GM19328 (cell line): ENCODE measurements at regions not wholly inside any gene's neighbourhood (a gene's known extent, or its start where the extent isn't known, plus 50 kb on each side); places are given as distances from the start of the nearest gene placed in this dataset.

Experiments used
- ATAC-seq: cut with Tn5 transposase; IDR thresholded peaks from one replicate; pipeline ENCODE4 v1.9.1; 2021; ENCODE audit warnings: mild to moderate bottlenecking, moderate library complexity; ENCODE audit not compliant: unreplicated experiment

DNA sequence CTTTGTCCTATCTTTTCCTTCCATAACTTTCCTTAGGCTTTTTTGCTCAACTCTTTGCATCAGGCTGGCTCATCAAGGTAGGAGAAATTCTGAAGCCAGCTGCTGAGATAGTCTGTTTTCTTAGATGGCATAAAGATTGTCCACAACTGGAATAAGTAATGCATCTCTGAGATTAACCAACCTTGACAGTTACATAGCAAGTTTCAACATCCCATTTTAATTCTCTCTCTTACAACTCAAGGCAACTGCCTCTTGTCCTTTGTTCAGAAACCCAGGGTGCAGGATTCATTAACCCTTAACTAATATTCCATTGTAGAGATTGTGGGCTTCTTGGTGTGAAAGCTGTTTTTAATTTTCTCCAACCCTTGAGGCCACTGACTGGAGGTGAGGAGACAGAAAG, 239.2 kb downstream of the LACC1 start:
- no peak for ATAC-seq

DNA sequence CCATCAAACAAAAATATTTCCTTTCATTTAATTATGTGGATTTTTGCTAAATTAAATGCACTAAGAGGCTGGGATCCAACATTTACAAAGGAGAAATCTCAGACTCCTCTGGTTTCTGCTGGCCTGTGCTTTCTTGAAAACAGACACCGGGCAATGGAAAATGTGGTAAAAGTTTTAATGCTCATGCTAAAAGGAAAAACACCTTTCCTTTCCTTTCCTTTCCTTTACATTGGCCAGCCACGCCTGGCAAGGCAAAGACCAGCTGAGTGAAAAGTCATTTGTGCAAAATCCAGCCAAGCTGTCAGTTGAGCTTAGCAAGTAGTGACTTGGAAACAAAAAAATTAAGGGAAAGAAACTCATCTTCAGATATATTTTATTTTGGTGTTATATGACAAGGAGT, 240.3 kb downstream of the LACC1 start:
- ATAC-seq, result no peak

DNA sequence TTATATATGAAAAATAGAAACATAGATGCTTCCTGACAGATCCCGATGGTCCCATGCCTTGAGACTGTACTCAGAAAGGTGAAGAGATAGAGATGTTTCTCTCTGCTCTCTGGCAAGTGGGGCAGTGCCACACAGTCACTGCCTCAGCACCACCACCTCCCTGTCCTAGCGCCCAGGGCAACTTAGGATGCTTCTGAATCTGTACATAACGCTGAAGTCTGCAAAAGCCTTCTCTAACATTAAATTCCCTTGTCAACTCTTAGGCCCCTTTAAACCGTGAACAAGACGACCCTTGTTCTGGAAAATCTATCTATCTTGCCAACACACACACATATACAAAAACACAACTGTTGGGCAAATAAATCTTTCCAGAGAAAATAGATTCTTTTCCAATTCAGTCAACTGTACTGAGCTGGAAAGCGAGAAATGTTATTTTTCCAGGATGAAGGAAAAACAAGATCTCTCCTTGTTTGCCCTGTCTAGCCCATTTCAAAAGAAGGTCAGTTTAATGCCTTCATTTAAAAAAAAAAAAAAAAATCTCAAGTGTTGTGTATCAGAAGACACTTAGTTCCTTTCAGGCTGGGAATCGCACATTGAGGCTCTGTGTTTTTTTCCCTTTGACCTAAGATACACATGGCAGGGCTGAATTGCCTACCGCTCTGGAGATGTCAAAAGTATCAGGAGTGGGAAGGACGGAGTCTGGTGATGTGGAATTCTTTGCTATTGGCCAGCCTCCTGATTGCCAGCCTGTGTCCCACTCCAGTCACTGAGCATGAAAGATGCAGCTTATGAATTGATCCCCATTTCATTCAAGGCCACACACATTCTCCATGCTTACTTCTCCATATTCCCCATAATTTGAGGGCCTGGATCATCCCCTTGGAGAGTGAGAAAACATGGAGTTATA, 241.4 kb downstream of the LACC1 start:
- no peak for ATAC-seq

DNA sequence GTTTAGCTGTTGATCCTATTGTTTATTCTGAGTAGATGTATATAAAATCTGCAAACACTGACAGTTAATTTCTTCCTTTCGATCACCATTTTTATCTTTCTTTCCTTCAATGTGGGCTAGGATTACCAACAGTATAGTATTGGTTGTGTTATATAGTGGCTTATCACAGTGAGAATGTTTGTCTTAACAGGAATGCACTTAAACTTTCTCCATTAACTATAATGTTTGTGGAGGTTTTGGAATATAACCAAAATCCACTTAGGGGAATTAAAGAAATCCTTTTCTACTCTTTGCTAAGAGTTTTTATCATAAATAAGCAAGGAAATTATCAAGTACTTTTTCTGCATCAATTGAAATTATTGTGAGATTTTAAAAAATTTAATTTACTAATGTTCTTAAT, 244.6 kb downstream of the LACC1 start:
- ATAC-seq, result no peak

DNA sequence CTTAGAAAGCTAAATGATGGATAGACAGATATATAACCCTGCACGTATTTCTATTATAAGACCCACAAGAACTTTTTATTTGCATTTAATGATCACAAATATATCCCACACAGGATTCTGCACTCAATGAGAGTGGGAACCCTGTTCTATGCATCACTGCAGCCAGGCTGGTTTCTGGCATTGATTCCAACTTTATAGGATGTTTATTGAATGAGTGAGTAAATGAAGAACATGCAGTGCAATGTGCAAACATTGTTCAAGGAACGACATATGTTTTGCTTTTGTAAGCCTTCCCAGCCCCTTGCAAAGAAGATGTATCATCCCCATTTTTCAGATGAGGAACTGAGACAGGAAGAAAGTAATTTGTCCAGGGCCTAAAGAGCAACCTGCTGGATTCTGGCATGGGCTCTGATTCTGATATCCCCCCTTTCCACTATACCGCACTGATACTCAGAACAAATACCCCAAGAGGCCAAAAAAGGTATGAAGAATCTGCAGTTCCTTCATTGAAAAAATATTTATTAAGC, 246.3 kb downstream of the LACC1 start:
- no peak for ATAC-seq

DNA sequence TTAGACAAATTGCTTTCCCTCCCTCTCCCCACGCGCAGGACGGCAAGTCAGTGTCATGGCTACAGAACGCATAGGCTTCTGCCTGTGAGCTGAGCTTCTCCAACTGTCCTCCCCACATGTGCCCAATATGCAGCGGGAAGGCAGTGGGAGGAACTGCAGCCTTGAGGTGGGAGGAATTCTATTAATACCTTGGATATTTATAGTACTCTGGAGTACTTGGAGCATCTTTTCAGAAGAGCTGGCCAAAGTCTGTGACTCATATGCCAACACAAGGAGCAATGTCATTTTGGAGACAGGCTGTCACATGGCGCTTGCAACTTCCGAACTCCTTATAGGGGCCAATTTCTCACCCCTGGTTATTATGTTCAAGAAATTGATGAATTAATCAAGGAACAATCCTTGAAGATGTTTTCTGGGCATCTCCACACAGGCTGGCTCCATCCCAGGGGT, 245.0 kb upstream of the SERP2 start:
- ATAC-seq, result no peak

DNA sequence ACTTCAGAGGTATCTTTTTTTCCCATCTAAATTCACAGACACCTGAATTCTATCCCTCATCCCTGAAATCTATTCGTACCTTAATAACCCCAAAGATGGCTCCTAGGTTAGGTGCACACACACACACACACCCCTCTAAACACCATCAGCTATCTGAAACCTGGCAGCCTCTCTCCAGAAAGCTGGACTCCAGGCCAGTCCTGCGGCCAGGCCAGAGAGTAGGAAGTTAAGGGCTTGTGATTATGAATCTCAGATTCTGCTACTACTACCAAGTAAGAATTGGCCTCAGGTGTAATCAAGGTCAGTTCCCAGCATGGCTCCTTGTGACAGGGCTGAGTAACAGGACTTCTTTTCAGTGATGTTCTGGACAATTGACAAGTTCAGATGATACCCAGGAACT, 244.2 kb upstream of the SERP2 start:
- no peak for ATAC-seq

DNA sequence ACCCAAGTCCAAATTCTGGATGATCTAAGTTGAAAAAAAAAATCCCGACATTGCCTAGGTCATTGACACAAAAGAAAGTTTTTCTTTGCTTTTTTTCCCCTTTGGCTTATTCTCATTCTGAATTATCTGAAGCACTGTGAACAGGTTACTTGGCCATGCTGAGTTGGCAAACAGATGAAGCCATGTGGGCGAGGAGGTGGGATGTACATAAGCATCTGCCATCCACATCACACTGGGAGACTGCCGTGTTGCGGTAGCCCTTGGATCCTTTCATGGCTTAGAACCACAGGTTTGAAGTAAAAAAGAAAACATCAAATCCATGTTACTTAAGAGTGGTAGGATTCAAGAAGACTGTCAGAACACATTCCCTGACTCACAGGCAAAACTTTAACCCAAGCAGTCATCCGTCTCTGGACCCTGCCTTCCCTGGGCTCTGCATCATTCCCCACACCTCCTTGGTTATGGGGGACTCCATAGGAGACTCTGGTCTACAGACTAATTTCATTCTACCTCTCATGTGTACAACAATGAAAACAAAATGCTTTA, 242.5 kb upstream of the SERP2 start:
- ATAC-seq, result no peak

DNA sequence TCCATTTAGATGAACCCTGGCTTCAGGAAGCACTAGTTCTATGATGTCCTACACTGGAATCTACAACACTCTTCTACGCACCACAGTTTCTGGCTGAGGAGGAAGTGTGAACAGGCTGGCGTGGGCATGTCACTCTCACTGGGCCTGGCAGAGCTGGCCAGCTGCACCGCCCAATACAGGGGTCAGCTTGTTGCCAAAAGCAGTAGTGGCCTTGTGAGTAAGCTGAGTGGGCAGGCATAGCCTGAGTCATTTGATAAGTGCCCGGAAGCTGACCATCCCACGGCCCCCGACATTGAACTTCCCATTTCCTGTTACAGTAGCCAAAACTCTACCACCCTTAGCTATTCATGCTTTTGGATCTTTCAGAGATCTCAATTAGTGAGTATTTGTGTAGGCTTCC, 240.9 kb upstream of the SERP2 start:
- no peak for ATAC-seq

DNA sequence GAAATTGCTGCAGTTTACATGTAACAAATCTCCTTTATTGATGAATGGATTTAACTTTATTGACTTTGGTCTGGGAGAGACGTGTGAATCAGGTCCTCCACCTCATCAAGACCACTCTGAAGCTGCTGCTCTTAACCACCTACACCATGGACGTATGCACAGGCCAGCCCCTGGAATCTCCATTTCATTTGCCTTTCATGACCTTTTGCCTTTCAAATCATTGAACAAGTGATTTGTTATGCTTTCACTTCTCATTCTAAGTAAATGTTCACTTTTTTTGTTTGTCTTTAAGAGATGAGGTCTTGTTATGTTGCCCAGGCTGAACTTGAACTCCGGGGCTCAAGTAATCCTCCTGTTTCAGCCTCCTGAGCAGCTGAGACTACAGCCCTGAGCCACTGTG, 240.0 kb upstream of the SERP2 start:
- no peak for ATAC-seq

DNA sequence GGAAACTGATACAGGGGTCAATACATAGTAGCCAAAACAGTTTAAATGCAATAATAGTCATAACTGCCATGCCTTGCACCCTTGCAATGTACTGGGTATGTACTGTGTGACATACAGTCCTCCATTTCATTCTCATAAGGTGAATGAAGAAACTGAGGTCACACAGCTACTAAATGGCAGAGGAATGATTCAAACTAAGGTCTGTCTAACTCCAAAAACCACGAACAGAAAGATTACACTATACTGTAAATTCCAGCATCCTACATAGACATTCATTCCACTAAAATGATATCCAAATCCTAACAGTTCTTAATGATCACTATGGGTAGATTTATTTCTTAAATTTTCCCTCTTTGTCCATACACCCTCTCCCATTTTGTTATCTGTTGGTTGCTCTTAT, 238.1 kb upstream of the SERP2 start:
- no peak for ATAC-seq

DNA sequence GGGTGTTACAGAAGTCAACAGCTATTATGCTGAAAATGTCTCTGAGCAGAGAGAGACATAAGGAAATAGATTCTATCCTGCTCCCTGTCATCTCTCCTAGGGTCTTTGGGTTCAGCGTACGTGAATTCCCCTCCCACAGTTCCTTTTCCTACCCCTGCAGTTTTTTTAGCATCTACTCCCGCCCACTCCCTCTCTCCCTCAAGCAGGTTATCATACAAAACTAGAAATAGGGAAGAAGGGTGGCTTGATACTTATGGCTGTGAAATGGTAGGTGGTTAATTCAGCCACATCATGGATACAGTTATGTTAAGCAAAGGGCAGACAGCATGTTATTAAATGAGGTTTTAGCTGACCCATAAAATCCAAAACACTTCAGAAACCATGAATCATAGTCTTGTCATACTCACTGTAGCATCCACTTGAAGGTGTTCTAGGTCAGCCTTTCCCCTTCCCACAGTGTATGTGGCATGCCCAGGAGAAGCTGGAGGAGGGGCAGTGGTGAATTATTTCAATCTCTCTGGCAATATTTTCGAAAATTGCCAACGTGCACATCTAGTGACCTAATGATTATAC, 236.8 kb upstream of the SERP2 start:
- no peak for ATAC-seq

DNA sequence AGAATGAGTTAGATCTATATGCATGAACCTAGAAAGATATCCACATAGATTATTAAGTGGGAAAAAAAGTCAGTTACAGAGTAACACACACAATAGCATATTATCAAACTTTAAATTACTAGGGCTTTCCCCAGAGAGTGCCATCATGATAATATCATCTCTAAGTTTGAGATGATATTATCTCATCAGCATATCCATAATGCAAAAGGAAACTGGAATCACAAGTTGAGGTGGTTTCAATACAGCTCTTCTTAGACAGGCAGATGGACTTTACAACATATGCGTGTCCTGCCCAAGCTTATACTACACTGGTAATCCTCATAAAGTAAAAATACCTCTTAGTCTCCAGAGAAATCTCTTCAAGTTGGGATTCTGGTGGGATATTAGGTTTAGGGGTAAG, 236.2 kb upstream of the SERP2 start:
- no peak for ATAC-seq

DNA sequence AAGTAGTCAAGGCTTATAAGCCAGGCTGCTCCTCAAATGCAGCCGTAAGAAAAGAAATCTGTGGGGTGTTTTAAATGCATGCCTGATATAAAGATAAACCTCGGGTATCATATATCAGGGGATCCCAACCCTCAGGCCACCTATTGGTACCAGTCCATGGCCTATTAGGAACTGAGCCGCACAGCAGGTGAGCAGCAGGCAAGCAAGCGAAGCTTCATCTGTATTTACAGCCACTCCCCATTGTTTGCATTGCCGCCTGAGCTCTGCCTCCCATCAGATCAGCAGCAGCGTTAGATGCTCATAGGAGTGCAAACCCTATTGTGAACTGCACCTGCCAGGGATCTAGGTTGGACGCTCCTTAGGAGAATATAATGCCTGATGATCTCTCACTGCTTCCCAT, 233.5 kb upstream of the SERP2 start:
- no peak for ATAC-seq

DNA sequence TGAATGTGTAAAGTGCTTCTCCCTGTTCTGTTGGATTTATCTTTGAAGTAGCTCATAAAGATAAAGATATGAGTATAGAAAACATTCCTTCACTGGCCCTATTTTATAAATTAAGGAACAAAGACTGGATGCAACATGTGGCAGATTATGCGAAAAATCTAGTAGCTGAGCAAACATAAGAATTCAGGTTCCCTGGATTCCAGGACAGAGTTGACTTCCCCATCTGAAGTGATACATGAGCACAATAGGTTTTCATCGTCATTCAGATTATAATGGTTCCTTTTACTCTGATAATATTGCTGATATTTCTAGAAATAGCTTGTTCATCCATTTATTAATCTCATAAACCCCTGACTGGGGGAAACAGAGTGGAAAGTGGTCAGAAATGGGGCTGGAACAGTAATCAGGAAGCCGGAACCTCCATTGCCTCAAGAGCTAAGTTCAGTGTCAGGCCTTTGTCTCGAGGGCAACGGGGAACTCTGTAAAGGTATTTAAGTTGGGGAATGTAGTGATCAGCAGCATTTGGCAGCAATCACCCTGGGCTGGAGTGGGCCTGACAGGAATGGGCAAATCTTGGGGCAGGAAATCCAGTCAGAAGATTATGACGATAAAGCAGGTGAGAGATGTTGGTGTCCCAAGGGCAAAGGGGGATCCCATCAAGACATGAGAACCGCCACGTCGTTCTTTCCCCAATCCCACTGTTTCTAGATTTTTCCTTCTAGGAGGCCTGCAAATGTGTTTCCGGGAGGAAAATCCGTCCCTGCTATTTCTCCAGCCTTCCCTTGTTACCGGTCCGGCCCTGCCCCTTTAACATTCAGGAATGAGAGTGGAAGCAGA, 232.5 kb upstream of the SERP2 start:
- no peak for ATAC-seq

DNA sequence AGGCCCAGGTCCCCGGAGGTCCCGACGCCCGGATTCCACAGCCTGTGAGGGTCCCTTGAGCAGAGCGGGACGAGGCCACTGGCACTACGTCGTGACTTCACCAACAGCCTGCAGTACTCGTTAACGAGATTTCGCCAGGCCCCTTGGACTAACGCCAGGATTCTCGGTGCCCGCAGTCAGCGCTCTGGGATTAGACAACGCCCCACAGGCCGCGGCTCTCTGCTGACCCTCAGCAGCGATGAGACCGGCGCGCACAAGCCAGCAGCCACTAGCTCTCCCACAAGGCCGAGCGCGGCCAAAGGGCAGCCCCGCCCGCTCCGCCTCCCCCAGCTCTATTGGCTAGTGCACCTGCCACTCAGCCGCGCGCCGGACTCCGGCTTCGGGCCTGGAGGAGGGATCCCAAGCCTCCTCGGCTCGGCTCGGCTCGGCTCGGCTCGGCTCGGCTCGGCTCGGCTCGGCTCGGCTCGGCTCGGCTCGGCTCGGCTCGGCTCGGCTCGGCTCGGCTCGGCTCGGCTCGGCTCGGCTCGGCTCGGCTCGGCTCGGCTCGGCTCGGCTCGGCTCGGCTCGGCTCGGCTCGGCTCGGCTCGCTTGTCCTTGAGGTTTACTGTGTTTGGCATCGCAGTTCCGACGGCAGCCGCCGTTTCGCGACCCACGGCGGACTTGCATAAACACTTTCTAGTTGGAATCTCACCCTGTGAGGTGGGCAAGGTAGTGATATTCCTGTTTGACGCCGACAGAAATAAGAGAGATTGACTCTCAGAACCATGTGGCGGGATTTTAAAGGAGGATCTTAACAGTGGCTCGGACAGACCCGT, 231.7 kb upstream of the SERP2 start:
- ATAC-seq, result peak; percentile 100

DNA sequence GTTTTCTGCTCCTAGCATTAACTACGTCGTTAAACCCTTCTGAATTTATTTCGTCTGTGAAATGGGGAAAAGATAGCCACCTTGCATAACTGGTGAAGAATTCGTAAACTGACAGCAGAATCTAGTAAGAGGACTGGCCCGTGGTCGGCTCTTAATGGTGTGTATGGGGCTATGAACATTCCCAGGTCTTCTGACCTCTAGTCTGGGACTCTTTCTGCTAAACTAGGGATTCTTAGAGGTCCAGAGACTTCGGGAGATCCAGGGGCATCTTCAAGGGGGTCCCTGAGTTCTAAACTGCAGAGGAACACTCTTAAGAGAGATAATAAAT, 231.1 kb upstream of the SERP2 start:
- no peak for ATAC-seq

DNA sequence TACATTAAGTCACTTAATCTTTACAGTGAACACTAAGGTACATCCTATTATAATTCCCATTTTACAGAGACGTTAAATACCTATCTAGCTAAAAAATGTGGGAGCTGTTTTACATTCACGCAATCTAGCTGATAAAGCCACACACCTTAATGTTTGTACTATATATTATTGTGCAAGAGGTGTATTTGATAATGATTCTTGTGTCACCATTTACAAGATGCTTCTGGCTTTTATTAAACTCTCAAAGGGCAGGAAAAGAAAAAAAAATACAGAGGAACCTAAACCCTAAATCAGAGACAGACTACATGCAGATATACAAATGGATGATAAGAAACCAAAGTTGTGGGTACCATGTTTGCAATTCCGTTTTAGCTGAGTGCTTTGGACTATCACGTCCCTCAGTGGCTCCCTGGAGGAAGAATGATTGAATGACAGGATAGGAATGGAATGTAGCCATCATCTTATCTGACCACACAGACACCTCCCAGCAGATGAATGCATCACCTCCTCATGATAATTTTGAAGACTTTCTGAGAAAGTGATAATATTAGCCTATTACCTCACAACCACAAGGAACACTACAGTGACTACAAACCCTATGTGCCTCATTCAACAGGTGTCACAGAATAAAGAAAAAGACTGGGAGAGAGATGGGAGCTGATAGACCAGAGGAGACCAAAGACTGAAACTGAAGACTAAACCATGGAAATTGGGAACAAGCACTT, 230.5 kb upstream of the SERP2 start:
- no peak for ATAC-seq

DNA sequence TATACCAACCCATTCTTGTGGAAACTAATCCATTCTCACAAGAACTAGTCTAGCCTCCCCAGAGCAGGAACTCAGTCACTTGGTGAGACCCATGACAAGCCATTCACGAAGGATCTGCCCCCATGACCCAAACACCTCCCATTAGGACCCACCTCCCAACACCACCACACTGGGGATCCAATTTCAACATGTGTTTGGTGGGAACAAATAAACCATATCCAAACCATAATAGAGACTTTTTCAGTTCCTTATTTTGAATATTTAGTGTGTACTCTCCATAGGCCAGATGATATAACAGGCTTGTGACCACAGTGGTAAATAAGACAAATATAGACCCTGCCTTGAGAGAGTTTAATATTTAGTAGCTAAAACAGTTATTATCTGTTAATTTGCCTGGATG, 227.5 kb upstream of the SERP2 start:
- no peak for ATAC-seq

DNA sequence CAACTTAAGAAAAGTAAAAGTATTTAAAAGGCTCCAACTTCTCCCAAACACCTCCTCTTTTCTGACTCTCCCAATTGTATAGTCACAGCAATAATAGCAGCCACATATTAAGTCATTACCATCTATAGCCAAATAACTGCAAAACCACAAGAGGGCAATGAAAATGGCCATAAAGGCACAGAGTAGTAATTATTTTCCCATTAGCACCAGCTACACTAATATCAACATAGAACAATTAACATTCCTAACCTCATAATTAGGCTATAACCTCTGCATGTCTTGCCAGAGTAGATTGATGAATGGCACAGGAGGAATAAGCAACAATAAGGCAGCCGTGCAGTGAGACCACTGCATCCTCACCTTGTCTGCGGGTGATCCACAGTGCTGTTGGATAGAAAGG, 226.4 kb upstream of the SERP2 start:
- ATAC-seq, result no peak
